ENCODE measurements at regions not wholly inside any gene's neighbourhood (a gene's known extent, or its start where the extent isn't known, plus 50 kb on each side); places are given as distances from the start of the nearest gene placed in this dataset.

DNA sequence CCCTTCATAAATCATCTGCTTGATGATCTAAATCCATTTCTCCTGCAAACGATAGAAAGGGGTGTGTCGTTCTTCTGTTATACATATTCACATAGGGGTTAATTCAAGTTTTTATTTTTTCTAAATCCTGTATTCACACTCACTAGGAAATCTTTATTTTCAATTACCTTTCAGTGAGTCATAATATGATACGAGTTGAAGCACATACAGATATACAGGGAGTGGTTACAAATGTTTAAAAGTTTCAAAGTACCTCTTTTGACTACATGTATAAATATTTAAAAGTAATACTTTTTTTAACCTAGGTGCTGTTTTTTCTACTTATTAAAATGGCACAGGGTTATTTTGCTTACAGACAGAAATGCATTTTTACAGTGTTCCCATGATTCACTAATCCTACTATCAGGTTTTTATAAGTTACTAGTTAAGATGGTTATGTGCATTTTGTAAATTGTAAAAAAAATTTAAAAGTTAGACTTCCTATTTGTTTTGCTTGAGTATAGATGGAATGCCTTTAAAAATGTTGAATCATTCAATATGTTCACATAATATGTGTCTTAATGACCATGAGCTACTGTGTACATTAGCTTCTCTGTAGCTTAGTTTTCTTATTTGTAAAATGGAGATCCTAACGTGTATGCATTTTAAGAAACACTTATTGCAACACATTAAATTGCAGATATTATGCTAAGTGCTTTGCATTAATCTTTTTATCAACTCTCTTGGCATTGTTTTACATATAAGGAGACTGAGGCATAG is 1378.1 kb downstream of the DSC3 start:
- in situ Hi-C loops (cut with HindIII; ENCODE audit: extremely low pct_ligation_motif_present, low pct_unique_long_range_greater_than_20kb) = no loop called here
- Histone ChIP-seq H3K79me2 (ENCODE audit: insufficient read depth, low read length) (no peaks in the 10 kb centered on the region), H2AFZ (ENCODE audit: low read length) (no peak overlapping the region), H3K9ac (ENCODE audit: insufficient read depth, low read depth, low read length) (no peak overlapping the region), H3K27me3 (ENCODE audit: control insufficient read depth in 1 of 2, insufficient read depth in 2 of 2, low read length in 2 of 2) (no peaks in the 10 kb centered on the region), H3K4me3 (replicated peaks in 1 of 3; ENCODE audit: insufficient read depth in 1 of 3, low read depth in 2 of 3, low read length in 3 of 3) (no peak overlapping the region), H3K9me3 (ENCODE audit: low read length) (no peaks in the 10 kb centered on the region), H3K36me3 (replicated peaks in 1 of 2; ENCODE audit: control insufficient read depth in 1 of 2, insufficient read depth in 2 of 2, low read length in 2 of 2) (no peaks in the 10 kb centered on the region), H3K27ac (ENCODE audit: extremely low read length, insufficient read depth, low read length) (no peak overlapping the region), H4K20me1 (ENCODE audit: insufficient read depth, low read length) (no peaks in the 10 kb centered on the region), H3K4me1 (ENCODE audit: insufficient read depth, low read length) (no peaks in the 10 kb centered on the region), H3K4me2 (ENCODE audit: low read depth, low read length) (no peak overlapping the region)
- no peak for FAIRE-seq
- intact Hi-C loops (cut with micrococcal nuclease; ENCODE audit: unreplicated experiment) = no loop called here
- no TSS peak for BruUV-seq (replicated peaks)
- 3% methylated on average over 4 of the region's 4 CpGs for WGBS (ENCODE audit: low lambda C conversion rate)
- ChIA-PET CTCF (ENCODE audit: low intra/inter-chr PET ratio, low total read pairs) (no interaction called here), POLR2A (no interaction called here)
- DNase-seq (ENCODE audit: low spot score) = no peak
- ATAC-seq = no peak
- TF ChIP-seq MLXIP (CRISPR knock-in tag; IDR thresholded peaks at IDR 0.05; ENCODE audit: borderline replicate concordance) (no peak), SMAD3 (CRISPR knock-in tag; IDR thresholded peaks at IDR 0.05) (no peak), ZNF441 (CRISPR knock-in tag; IDR thresholded peaks at IDR 0.05; ENCODE audit: borderline replicate concordance) (no peak), ZC3H13 (CRISPR knock-in tag; IDR thresholded peaks at IDR 0.05) (no peak), ZNF749 (CRISPR knock-in tag; IDR thresholded peaks at IDR 0.05; ENCODE audit: borderline replicate concordance) (no peak), ZNF652 (CRISPR knock-in tag; IDR thresholded peaks at IDR 0.05; ENCODE audit: borderline replicate concordance, low read depth) (no peak), ZSCAN22 (CRISPR knock-in tag; IDR thresholded peaks at IDR 0.05) (no peak), ZNF660 (CRISPR knock-in tag; IDR thresholded peaks at IDR 0.05; ENCODE audit: borderline replicate concordance, low read depth) (no peak), ZNF713 (CRISPR knock-in tag; IDR thresholded peaks at IDR 0.05) (no peak), ZNF703 (CRISPR knock-in tag; IDR thresholded peaks at IDR 0.05; ENCODE audit: borderline replicate concordance) (no peak), ZNF678 (CRISPR knock-in tag; IDR thresholded peaks at IDR 0.05) (no peak), TBX2 (CRISPR knock-in tag; IDR thresholded peaks at IDR 0.05; ENCODE audit: borderline replicate concordance) (no peak), IRF2 (CRISPR knock-in tag; IDR thresholded peaks at IDR 0.05) (no peak), CBFB (CRISPR knock-in tag; IDR thresholded peaks at IDR 0.05) (no peak), ZNF841 (CRISPR knock-in tag; IDR thresholded peaks at IDR 0.05; ENCODE audit: borderline replicate concordance) (no peak)
